Gastrocnemius medialis (tissue), 4 donors: ENCODE measurements at regions not wholly inside any gene's neighbourhood (a gene's known extent, or its start where the extent isn't known, plus 50 kb on each side); places are given as distances from the start of the nearest gene placed in this dataset.

Source experiments
- POLR2A ChIP-seq, 2 donors: fragments of 450-650 bp; IDR thresholded peaks; one replicate each; pipeline ENCODE4 v1.6.1; 2017; ENCODE audit warnings: antibody characterized with exemption in 2 of 2, mild to moderate bottlenecking in 2 of 2, moderate library complexity in 2 of 2
- TF ChIP-seq, protein P1 (sequence below), 5 experiments: fragments of 450-650 bp in 3 of 5; fragments of 200-600 bp in 2 of 5; sonication (generic) in 2 of 5; IDR thresholded peaks in 4 of 5; conservative IDR thresholded peaks in 1 of 5; 1 replicate in 4 of 5; 2 replicates in 1 of 5; pipeline ENCODE4 v1.5.1; 2016 to 2019; ENCODE audit warnings: antibody characterized with exemption in 5 of 5, mild to moderate bottlenecking in 3 of 5, moderate library complexity in 3 of 5

DNA sequence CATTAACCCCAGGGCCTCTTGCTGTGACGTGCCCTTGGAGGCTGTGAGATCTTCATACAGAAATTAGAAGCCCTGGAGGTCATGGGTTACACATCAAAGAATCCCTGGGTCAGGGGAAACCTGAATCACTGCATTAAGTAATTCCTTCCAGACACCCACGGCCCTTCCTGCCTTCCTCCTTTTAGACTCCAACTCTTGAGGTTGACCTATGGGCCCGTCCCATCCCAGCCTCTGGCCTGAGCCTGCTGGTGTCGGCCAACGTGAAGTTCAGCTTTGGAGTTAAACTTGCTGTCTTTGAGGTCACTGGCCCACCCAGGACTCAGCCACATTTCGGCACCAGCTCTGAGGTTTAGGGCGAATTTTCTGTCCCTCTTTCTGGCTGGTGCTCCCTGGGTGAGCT, 198.3 kb downstream of the ACKR3 start:
- TF ChIP-seq, protein P1, sequence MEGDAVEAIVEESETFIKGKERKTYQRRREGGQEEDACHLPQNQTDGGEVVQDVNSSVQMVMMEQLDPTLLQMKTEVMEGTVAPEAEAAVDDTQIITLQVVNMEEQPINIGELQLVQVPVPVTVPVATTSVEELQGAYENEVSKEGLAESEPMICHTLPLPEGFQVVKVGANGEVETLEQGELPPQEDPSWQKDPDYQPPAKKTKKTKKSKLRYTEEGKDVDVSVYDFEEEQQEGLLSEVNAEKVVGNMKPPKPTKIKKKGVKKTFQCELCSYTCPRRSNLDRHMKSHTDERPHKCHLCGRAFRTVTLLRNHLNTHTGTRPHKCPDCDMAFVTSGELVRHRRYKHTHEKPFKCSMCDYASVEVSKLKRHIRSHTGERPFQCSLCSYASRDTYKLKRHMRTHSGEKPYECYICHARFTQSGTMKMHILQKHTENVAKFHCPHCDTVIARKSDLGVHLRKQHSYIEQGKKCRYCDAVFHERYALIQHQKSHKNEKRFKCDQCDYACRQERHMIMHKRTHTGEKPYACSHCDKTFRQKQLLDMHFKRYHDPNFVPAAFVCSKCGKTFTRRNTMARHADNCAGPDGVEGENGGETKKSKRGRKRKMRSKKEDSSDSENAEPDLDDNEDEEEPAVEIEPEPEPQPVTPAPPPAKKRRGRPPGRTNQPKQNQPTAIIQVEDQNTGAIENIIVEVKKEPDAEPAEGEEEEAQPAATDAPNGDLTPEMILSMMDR (IDR thresholded peaks at IDR 0.05 in 4 of 5, conservative IDR thresholded peaks at IDR 0.05 in 1 of 5), result no peak
- no peak for TF ChIP-seq POLR2A (IDR thresholded peaks at IDR 0.05)
